Esophagus (tissue), 2 donors: ENCODE measurements at regions not wholly inside any gene's neighbourhood (a gene's known extent, or its start where the extent isn't known, plus 50 kb on each side); places are given as distances from the start of the nearest gene placed in this dataset.

Experiments used
- H3K27ac ChIP-seq, 2 donors: one replicate each; pipeline ENCODE4 v1.5.1; 2013; ENCODE audit warnings: low read depth in 2 of 2, mild to moderate bottlenecking in 2 of 2, inconsistent platforms in 1 of 2, low read length in 1 of 2, moderate library complexity in 1 of 2
- H3K27me3 ChIP-seq, 2 donors: one replicate each; pipeline ENCODE4 v1.6.1; 2013; ENCODE audit warnings: low read length in 2 of 2, control low read depth in 1 of 2, mild to moderate bottlenecking in 1 of 2; ENCODE audit not compliant: insufficient read depth in 2 of 2, control insufficient read depth in 1 of 2
- H3K36me3 ChIP-seq, 2 donors: one replicate each; pipeline ENCODE4 v1.6.1; 2013; ENCODE audit warnings: low read length in 1 of 2; ENCODE audit not compliant: control insufficient read depth in 2 of 2, insufficient read depth in 2 of 2
- H3K4me1 ChIP-seq, 2 donors: one replicate each; pipeline ENCODE4 v1.6.1; 2013; ENCODE audit warnings: low read length in 1 of 2; ENCODE audit not compliant: control insufficient read depth in 2 of 2, insufficient read depth in 2 of 2
- H3K4me3 ChIP-seq, 2 donors: one replicate each; pipeline ENCODE4 v1.5.1; 2013; ENCODE audit warnings: low read length in 2 of 2, mild to moderate bottlenecking in 2 of 2, low read depth in 1 of 2, moderate library complexity in 1 of 2
- H3K9me3 ChIP-seq, 2 donors: one replicate each; pipeline ENCODE4 v1.6.1; 2013; ENCODE audit warnings: mild to moderate bottlenecking in 2 of 2, low read depth in 1 of 2, low read length in 1 of 2, moderate library complexity in 1 of 2; ENCODE audit not compliant: control insufficient read depth in 2 of 2, insufficient read depth in 1 of 2
- WGBS, 2 donors: extraction: QIAGEN DNeasy Blood & Tissue Kit; methylation state at CpG; one replicate each; pipeline ENCODE4 v1.1.7; 2013; 5-methylcytosine and 5-hydroxymethylcytosine counted together
- donor health status: healthy with polysubstance abuse.
- donor health status: Bipolar disorder and iron deficiency.

GRCh38 chr10:23994459-23995046 lies 214.4 kb upstream of the KIAA1217 start:
- no peak overlapping the region for H3K27ac ChIP-seq
- H3K27me3 ChIP-seq, result no peaks in the 10 kb centered on the region
- no peak overlapping the region for H3K4me3 ChIP-seq
- H3K36me3 ChIP-seq, result no peaks in the 10 kb centered on the region
- no peaks in the 10 kb centered on the region for H3K9me3 ChIP-seq
- 30 to 33% methylated on average over 6 of the region's 6 CpGs for WGBS, 2 donors
- H3K4me1 ChIP-seq, result no peaks in the 10 kb centered on the region

DNA sequence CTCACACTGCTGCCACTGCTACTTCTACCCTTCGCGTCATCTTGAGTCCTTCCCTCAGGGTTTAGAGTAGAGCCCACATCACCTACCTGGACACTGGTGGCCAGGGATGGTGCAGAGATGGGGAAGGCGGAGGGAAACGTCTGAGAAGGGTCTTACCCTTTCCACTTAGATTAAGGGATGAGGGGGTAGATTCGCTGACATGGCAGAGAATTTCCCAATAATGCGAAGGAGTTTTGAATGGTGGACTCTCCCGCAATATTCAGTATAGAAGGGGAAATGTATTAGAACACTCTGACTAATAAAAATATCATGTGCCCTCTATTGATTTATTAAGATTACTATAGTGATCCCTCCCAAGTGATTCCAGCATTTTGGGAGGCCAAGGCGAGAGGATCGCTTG lies 209.5 kb upstream of the KIAA1217 start:
- Histone ChIP-seq H3K4me1 (no peaks in the 10 kb centered on the region), H3K4me3 (no peak overlapping the region), H3K9me3 (no peaks in the 10 kb centered on the region), H3K27ac (no peak overlapping the region), H3K36me3 (no peaks in the 10 kb centered on the region), H3K27me3 (peaks cover 0 to under 1% of the 10 kb centered on the region in 2 donors)
- 94 to 98% methylated on average over 9 of the region's 9 CpGs for WGBS, 2 donors

DNA sequence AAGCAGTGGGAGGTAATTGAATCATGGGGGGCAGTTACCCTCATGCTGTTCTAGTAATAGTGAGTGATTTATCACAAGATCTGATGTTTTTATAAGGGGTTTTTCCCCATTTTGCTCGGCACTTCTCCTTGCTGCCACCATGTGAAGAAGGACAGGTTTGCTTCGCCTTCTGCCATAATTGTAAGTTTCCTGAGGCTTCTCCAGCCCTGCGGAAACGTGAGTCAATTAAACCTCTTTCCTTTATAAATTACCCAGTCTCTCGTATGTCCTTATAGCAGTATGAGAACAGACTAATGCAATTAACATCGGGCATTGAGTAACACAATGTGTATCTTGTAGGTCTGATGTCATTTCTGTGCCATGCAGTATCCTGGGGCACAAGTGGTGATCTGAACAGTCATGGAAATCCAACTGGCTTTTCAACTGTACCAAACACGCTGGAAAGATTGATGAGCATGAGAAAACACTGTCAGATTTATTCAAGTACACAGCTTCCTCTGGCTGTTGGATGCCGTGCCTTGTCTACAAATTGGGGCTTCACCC lies 208.6 kb upstream of the KIAA1217 start:
- Histone ChIP-seq H3K27ac (no peak overlapping the region), H3K4me3 (no peak overlapping the region), H3K27me3 (peaks cover 0 to 2% of the 10 kb centered on the region in 2 donors), H3K4me1 (no peaks in the 10 kb centered on the region), H3K9me3 (no peaks in the 10 kb centered on the region), H3K36me3 (no peaks in the 10 kb centered on the region)
- 82 to 84% methylated on average over 8 of the region's 8 CpGs for WGBS, 2 donors

- Histone ChIP-seq H3K4me1 (no peaks in the 10 kb centered on the region), H3K36me3 (no peaks in the 10 kb centered on the region), H3K4me3 (no peak overlapping the region), H3K9me3 (no peaks in the 10 kb centered on the region), H3K27me3 (peaks cover 2% of the 10 kb centered on the region in 2 donors), H3K27ac (no peak overlapping the region)
- 75 to 84% methylated on average over 5 of the region's 5 CpGs for WGBS, 2 donors
These were observed 202.2 kb upstream of the KIAA1217 start for GRCh38 chr10:24006741-24007140.

DNA sequence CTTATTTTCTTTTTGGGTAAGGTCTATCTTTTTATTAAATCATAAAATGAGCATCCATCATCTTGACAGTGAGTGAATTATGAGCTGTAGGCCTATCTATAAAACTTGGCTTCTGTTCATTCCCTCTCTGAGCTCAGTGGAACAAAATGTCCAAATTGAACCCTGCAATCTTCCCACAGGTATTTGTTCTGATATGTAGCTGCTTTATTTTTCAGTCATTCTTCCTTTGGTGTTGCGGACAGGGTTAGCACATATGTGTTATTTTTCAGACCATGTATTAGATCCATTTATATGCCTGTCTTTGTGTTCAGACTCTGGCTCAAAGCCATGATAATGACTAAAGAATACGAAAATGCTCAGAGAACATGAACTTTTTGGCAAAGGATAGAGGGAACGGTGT lies 201.6 kb upstream of the KIAA1217 start:
- Histone ChIP-seq H3K36me3 (no peaks in the 10 kb centered on the region), H3K27ac (no peak overlapping the region), H3K4me3 (no peak overlapping the region), H3K27me3 (peaks cover 2% of the 10 kb centered on the region in 2 donors), H3K4me1 (no peaks in the 10 kb centered on the region), H3K9me3 (no peaks in the 10 kb centered on the region)
- 47 to 59% methylated on average over 3 of the region's 3 CpGs for WGBS, 2 donors

DNA sequence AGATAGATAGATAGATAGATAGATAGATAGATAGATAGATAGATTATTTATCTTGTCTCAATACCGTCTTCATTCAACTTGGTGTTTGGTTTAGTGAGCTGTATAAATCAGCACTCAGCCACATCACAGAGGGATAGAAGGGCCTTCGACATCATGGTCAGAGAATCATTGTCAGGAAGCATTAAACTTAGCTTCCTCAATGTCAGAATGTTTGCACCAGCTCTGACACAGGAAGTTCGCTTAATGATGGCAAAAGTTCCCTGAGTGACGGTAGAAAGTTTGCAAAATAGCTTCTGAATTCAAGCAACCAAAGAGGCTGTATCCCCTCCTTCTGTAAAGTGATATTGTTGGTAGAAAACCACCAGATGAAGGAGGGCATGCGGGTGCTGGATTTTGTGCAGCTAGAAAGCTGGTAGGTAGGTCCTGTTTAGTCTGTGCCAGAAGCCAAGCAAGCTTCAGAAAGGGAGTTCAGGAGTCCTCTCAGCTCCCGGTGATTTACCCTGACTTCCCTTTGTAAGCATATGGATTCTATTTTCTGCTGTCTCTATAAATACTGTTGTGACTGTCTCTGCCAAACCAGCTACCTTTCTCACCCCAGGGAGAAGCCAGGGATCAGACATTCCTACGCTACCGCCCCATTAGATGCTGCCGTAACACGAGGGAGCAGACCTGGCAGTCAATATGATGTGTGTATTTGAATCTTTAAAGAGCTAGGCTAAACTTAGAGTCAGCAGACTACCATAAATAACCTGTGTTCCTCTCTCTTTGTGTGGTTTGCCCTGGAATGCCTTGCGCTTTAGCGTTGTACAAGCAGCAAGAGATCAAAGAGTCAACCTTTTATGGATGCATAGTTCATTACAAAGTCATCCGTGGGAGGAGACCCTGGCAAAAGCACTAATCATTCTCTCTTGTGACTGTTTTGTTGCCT lies 200.5 kb upstream of the KIAA1217 start:
- Histone ChIP-seq H3K27ac (no peak overlapping the region), H3K27me3 (peaks cover 2% of the 10 kb centered on the region in 2 donors), H3K36me3 (no peaks in the 10 kb centered on the region), H3K4me1 (no peaks in the 10 kb centered on the region), H3K4me3 (no peak overlapping the region), H3K9me3 (no peaks in the 10 kb centered on the region)
- WGBS, 2 donors, result 28 to 43% methylated on average over 13 of the region's 13 CpGs

- no peak overlapping the region for H3K27ac ChIP-seq
- WGBS, 2 donors, result 36 to 47% methylated on average over 2 of the region's 2 CpGs
- no peaks in the 10 kb centered on the region for H3K9me3 ChIP-seq
- no peaks in the 10 kb centered on the region for H3K36me3 ChIP-seq
- H3K27me3 ChIP-seq, result peaks cover 2% of the 10 kb centered on the region in 2 donors
- H3K4me3 ChIP-seq, result no peak overlapping the region
- no peaks in the 10 kb centered on the region for H3K4me1 ChIP-seq
These were observed 199.8 kb upstream of the KIAA1217 start for GRCh38 chr10:24009115-24009514.

- WGBS, 2 donors, result 80 to 85% methylated on average over 1 of the region's 1 CpG
- H3K36me3 ChIP-seq, result no peaks in the 10 kb centered on the region
- no peak overlapping the region for H3K4me3 ChIP-seq
- H3K27ac ChIP-seq, result no peak overlapping the region
- peaks cover 0 to 2% of the 10 kb centered on the region in 2 donors for H3K27me3 ChIP-seq
- H3K4me1 ChIP-seq, result no peaks in the 10 kb centered on the region
- no peaks in the 10 kb centered on the region for H3K9me3 ChIP-seq
These were observed 199.2 kb upstream of the KIAA1217 start for GRCh38 chr10:24009736-24010135.

- Histone ChIP-seq H3K4me1 (no peaks in the 10 kb centered on the region), H3K27ac (no peak overlapping the region), H3K27me3 (peaks cover 0 to 2% of the 10 kb centered on the region in 2 donors), H3K36me3 (no peaks in the 10 kb centered on the region), H3K9me3 (no peaks in the 10 kb centered on the region), H3K4me3 (no peak overlapping the region)
- 68 to 70% methylated on average over 4 of the region's 4 CpGs for WGBS, 2 donors
These were observed 198.4 kb upstream of the KIAA1217 start for GRCh38 chr10:24010436-24010970.
